H9 (cell line): ENCODE measurements at regions not wholly inside any gene's neighbourhood (a gene's known extent, or its start where the extent isn't known, plus 50 kb on each side); places are given as distances from the start of the nearest gene placed in this dataset.

Source experiments
- DNase-seq: peaks from one replicate; pipeline ENCODE4 v3.0.0-alpha.2; 2017
- H2AFZ ChIP-seq: one replicate; pipeline ENCODE4 v1.6.1; 2013; ENCODE audit warnings: mild to moderate bottlenecking, low read length, control low read depth, moderate library complexity
- H2AK5ac ChIP-seq: 2 replicates; pipeline ENCODE4 v1.6.1; 2013; ENCODE audit warnings: low read length, control low read depth, mixed read lengths; ENCODE audit not compliant: insufficient read length
- H2BK120ac ChIP-seq: one replicate; pipeline ENCODE4 v1.6.1; 2013; ENCODE audit warnings: low read depth, mild to moderate bottlenecking, low read length, control low read depth, inconsistent platforms; ENCODE audit not compliant: poor library complexity, severe bottlenecking
- H2BK12ac ChIP-seq: 2 replicates; pipeline ENCODE4 v1.6.1; 2013; ENCODE audit warnings: low read length, control low read depth, mixed read lengths, low read depth; ENCODE audit not compliant: insufficient read length
- H2BK15ac ChIP-seq: 2 replicates; pipeline ENCODE4 v1.6.1; 2013; ENCODE audit warnings: low read depth, low read length, control low read depth
- H2BK20ac ChIP-seq: one replicate; pipeline ENCODE4 v1.6.1; 2013; ENCODE audit warnings: low read depth, mild to moderate bottlenecking, low read length, control low read depth, inconsistent platforms; ENCODE audit not compliant: poor library complexity, severe bottlenecking
- H2BK5ac ChIP-seq: 2 replicates; pipeline ENCODE4 v1.6.1; 2013; ENCODE audit warnings: low read length, control low read depth, mixed read lengths; ENCODE audit not compliant: insufficient read length
- H3K14ac ChIP-seq: 2 replicates; pipeline ENCODE4 v1.6.1; 2013; ENCODE audit warnings: low read length, control low read depth; ENCODE audit not compliant: insufficient read depth
- H3K18ac ChIP-seq: 2 replicates; pipeline ENCODE4 v1.6.1; 2013; ENCODE audit warnings: low read depth, mild to moderate bottlenecking, mixed read lengths, low read length, control low read depth; ENCODE audit not compliant: insufficient read length
- H3K23ac ChIP-seq: 2 replicates; pipeline ENCODE4 v1.6.1; 2013; ENCODE audit warnings: low read length, control low read depth, mixed read lengths, low read depth; ENCODE audit not compliant: insufficient read length
- H3K23me2 ChIP-seq: 2 replicates; pipeline ENCODE4 v1.6.1; 2013; ENCODE audit warnings: low read depth, mild to moderate bottlenecking, mixed read lengths, low read length, control low read depth; ENCODE audit not compliant: insufficient read length, poor library complexity, severe bottlenecking
- H3K27ac ChIP-seq: 2 replicates; pipeline ENCODE4 v1.5.1; 2013; ENCODE audit warnings: low read length, control low read depth, mixed read lengths, low read depth; ENCODE audit not compliant: insufficient read length
- H3K27me3 ChIP-seq: 2 replicates; pipeline ENCODE4 v1.6.1; 2013; ENCODE audit warnings: low read length, control low read depth, inconsistent platforms; ENCODE audit not compliant: insufficient read depth
- H3K4ac ChIP-seq: 2 replicates; pipeline ENCODE4 v1.6.1; 2013; ENCODE audit warnings: low read depth, mild to moderate bottlenecking, control low read depth, inconsistent platforms, low read length, moderate library complexity
- H3K4me1 ChIP-seq: 2 replicates; pipeline ENCODE4 v1.6.1; 2013; ENCODE audit warnings: low read length, control low read depth, inconsistent platforms; ENCODE audit not compliant: insufficient read depth
- H3K4me2 ChIP-seq: 2 replicates; pipeline ENCODE4 v1.6.1; 2013; ENCODE audit warnings: low read length, control low read depth, mixed read lengths; ENCODE audit not compliant: insufficient read length, insufficient read depth
- H3K56ac ChIP-seq: 2 replicates; pipeline ENCODE4 v1.6.1; 2013; ENCODE audit warnings: low read depth, mild to moderate bottlenecking, mixed read lengths, low read length, control low read depth; ENCODE audit not compliant: insufficient read length
- H3K79me1 ChIP-seq: 2 replicates; pipeline ENCODE4 v1.6.1; 2013; ENCODE audit warnings: low read depth, mild to moderate bottlenecking, moderate library complexity, low read length, control low read depth, inconsistent platforms; ENCODE audit not compliant: insufficient read depth, poor library complexity, severe bottlenecking
- H3K79me2 ChIP-seq: 2 replicates; pipeline ENCODE4 v1.6.1; 2013; ENCODE audit warnings: low read length, control low read depth, inconsistent platforms; ENCODE audit not compliant: insufficient read depth
- H3K9ac ChIP-seq: 2 replicates; pipeline ENCODE4 v1.6.1; 2013; ENCODE audit warnings: low read length, control low read depth, mixed read lengths; ENCODE audit not compliant: insufficient read length; ENCODE audit errors: extremely low read depth
- H3K9me3 ChIP-seq: one replicate; pipeline ENCODE4 v1.6.1; 2013; ENCODE audit warnings: low read depth, low read length, inconsistent platforms; ENCODE audit not compliant: control insufficient read depth
- H3T11ph ChIP-seq: one replicate; pipeline ENCODE4 v1.6.1; 2013; ENCODE audit warnings: mild to moderate bottlenecking, low read length, control low read depth, inconsistent platforms
- H4K20me1 ChIP-seq: one replicate; pipeline ENCODE4 v1.6.1; 2013; ENCODE audit not compliant: control insufficient read depth, insufficient read length, insufficient read depth
- H4K5ac ChIP-seq: 2 replicates; pipeline ENCODE4 v1.6.1; 2013; ENCODE audit warnings: low read depth, mild to moderate bottlenecking, mixed read lengths, low read length, control low read depth; ENCODE audit not compliant: insufficient read length
- H4K8ac ChIP-seq: replicated peaks from 2 replicates; pipeline ENCODE4 v1.6.1; 2013; ENCODE audit warnings: low read length, control low read depth, mixed read lengths, low read depth; ENCODE audit not compliant: insufficient read length
- H4K91ac ChIP-seq: 2 replicates; pipeline ENCODE4 v1.6.1; 2013; ENCODE audit warnings: low read depth, mild to moderate bottlenecking, moderate library complexity, mixed read lengths, low read length, control low read depth; ENCODE audit not compliant: insufficient read length
- H3K27ac Mint-ChIP-seq, 3 experiments: 2 replicates in 2 of 3; 3 replicates in 1 of 3; pipeline ENCODE4 v1.8.0; 2020 to 2021; ENCODE audit warnings: mixed read lengths in 3 of 3, mild to moderate bottlenecking in 1 of 3, moderate library complexity in 1 of 3
- H3K27me3 Mint-ChIP-seq: 2 replicates; pipeline ENCODE4 v1.8.0; 2021; ENCODE audit warnings: low read depth, mild to moderate bottlenecking, moderate library complexity, mixed read lengths
- H3K36me3 Mint-ChIP-seq, 3 experiments: 2 replicates in 2 of 3; 3 replicates in 1 of 3; pipeline ENCODE4 v1.8.0; 2020 to 2021; ENCODE audit warnings: low read depth in 3 of 3, mixed read lengths in 3 of 3; ENCODE audit not compliant: insufficient read depth in 1 of 3
- H3K4me1 Mint-ChIP-seq, 2 experiments: 2 replicates each; pipeline ENCODE4 v1.8.0; 2020; ENCODE audit warnings: mixed read lengths in 2 of 2
- H3K4me3 Mint-ChIP-seq, 2 experiments: 2 replicates in 1 of 2; 3 replicates in 1 of 2; pipeline ENCODE4 v1.8.0; 2020 to 2021; ENCODE audit warnings: mild to moderate bottlenecking in 2 of 2, mixed read lengths in 2 of 2, moderate library complexity in 1 of 2
- H3K9me3 Mint-ChIP-seq, 2 experiments: 2 replicates in 1 of 2; 3 replicates in 1 of 2; pipeline ENCODE4 v1.8.0; 2020; ENCODE audit warnings: mild to moderate bottlenecking in 2 of 2, mixed read lengths in 2 of 2, moderate library complexity in 1 of 2
- WGBS: extraction: QIAGEN DNeasy Blood & Tissue Kit; methylation state at CpG from one replicate; pipeline ENCODE4 v1.1.7; 2013; ENCODE audit warnings: missing lambda C conversion rate, low lambda C conversion rate, mixed read lengths; ENCODE audit not compliant: insufficient read length; ENCODE audit errors: extremely low coverage; 5-methylcytosine and 5-hydroxymethylcytosine counted together
- TF ChIP-seq, protein P1 (sequence below): fragments of 200-600 bp; sonication (generic); conservative IDR thresholded peaks from 3 replicates; pipeline ENCODE4 v1.8.0; 2021; ENCODE audit warnings: antibody characterized with exemption, mild to moderate bottlenecking

DNA sequence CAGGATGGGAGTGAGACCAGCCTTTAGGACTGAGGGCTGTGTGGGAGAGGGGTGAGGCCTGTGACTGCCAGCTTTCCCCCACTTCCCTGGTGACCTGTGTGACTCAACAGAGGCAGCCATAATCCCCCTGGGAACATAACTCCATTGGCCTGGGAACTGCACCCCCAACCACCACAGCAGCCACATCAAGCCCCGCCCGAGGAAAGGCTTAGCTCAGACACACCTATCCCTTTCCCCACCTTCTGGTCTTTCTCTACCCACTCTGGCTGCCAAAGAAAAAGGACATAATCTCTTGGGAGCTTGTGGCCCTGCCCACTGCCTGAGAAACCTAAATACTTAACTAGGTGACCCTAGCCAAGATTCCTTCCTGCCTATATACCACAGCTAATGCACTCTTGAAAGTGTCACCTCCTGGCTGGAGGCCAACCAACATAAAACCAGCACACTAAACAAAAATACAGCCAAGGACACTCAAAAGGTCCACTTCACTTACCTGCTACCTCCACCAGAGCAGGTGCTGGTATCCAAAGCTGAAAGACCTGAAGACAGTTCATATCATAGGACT, 406.6 kb upstream of the CAMK1G start:
- H4K5ac ChIP-seq, result no peak overlapping the region
- H2BK20ac ChIP-seq, result no peak overlapping the region
- DNase-seq, result no peak
- WGBS, result no CpG with 5 or more reads among the region's 2 CpGs
- no peak overlapping the region for H3K9ac ChIP-seq
- H2AFZ ChIP-seq, result no peak overlapping the region
- H3K4me1 ChIP-seq, result no peaks in the 10 kb centered on the region
- H3K36me3 Mint-ChIP-seq, result peaks cover 5 to 29% (median 5%) of the 10 kb centered on the region in 3 experiments; a peak in 6 of 7 replicates
- peaks cover 27 to 48% of the 10 kb centered on the region in 2 experiments for H3K9me3 Mint-ChIP-seq
- H2BK15ac ChIP-seq, result no peak overlapping the region
- no peaks in the 10 kb centered on the region; the same call in 1 of the 2 replicates for H3K27me3 Mint-ChIP-seq
- H2BK5ac ChIP-seq, result no peak overlapping the region
- no peak overlapping the region for H2BK120ac ChIP-seq
- no peak overlapping the region for H2BK12ac ChIP-seq
- no peak overlapping the region; a peak in 1 of 7 replicates for H3K27ac Mint-ChIP-seq
- no peaks in the 10 kb centered on the region for H3K27me3 ChIP-seq
- H3K23ac ChIP-seq, result no peak overlapping the region
- H3K79me1 ChIP-seq, result no peaks in the 10 kb centered on the region
- H3K56ac ChIP-seq, result no peak overlapping the region
- no peaks in the 10 kb centered on the region for H3K79me2 ChIP-seq
- no peaks in the 10 kb centered on the region for H3K23me2 ChIP-seq
- H3K14ac ChIP-seq, result no peak overlapping the region
- no peak overlapping the region for H3K18ac ChIP-seq
- H3T11ph ChIP-seq, result no peak overlapping the region
- H3K9me3 ChIP-seq, result no peaks in the 10 kb centered on the region
- H3K4me3 Mint-ChIP-seq, result no peak overlapping the region
- TF ChIP-seq, protein P1, sequence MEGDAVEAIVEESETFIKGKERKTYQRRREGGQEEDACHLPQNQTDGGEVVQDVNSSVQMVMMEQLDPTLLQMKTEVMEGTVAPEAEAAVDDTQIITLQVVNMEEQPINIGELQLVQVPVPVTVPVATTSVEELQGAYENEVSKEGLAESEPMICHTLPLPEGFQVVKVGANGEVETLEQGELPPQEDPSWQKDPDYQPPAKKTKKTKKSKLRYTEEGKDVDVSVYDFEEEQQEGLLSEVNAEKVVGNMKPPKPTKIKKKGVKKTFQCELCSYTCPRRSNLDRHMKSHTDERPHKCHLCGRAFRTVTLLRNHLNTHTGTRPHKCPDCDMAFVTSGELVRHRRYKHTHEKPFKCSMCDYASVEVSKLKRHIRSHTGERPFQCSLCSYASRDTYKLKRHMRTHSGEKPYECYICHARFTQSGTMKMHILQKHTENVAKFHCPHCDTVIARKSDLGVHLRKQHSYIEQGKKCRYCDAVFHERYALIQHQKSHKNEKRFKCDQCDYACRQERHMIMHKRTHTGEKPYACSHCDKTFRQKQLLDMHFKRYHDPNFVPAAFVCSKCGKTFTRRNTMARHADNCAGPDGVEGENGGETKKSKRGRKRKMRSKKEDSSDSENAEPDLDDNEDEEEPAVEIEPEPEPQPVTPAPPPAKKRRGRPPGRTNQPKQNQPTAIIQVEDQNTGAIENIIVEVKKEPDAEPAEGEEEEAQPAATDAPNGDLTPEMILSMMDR, result no peak
- H3K4me1 Mint-ChIP-seq, result no peaks in the 10 kb centered on the region
- no peak overlapping the region for H4K8ac ChIP-seq
- H3K4me2 ChIP-seq, result no peak overlapping the region
- no peak overlapping the region for H4K91ac ChIP-seq
- no peak overlapping the region for H2AK5ac ChIP-seq
- H4K20me1 ChIP-seq, result no peaks in the 10 kb centered on the region
- H3K27ac ChIP-seq, result no peak overlapping the region
- no peak overlapping the region for H3K4ac ChIP-seq
